ENCODE measurements at regions not wholly inside any gene's neighbourhood (a gene's known extent, or its start where the extent isn't known, plus 50 kb on each side); places are given as distances from the start of the nearest gene placed in this dataset.

GRCh38 chr5:8097146-8097545 is 228.2 kb downstream of the MTRR start (continued):
- no peak for TF ChIP-seq ZNF414 (CRISPR knock-in tag; IDR thresholded peaks at IDR 0.05)
- no peak for TF ChIP-seq ZNF18 (CRISPR knock-in tag; IDR thresholded peaks at IDR 0.05; ENCODE audit: insufficient replicate concordance)
- no peak for TF ChIP-seq MAFF (IDR thresholded peaks at IDR 0.05; ENCODE audit: low read depth, low read length)

GRCh38 chr5:8098081-8098480 is 229.1 kb downstream of the MTRR start:
- no peak overlapping the region for H3K27ac ChIP-seq (ENCODE audit: extremely low read length, insufficient read depth, low read length)
- FAIRE-seq (no peak), DNase-seq (ENCODE audit: low spot score) (no peak), ATAC-seq (no peak)
- no peak overlapping the region for H3K4me2 ChIP-seq (ENCODE audit: low read depth, low read length)
- no TSS peak for BruUV-seq (replicated peaks)
- H3K27me3 ChIP-seq (ENCODE audit: control insufficient read depth in 1 of 2, insufficient read depth in 2 of 2, low read length in 2 of 2): no peaks in the 10 kb centered on the region; a peak in 1 of 5 replicates
- no peaks in the 10 kb centered on the region for H3K36me3 ChIP-seq (replicated peaks in 1 of 2; ENCODE audit: control insufficient read depth in 1 of 2, insufficient read depth in 2 of 2, low read length in 2 of 2)
- no peak overlapping the region for H3K9ac ChIP-seq (ENCODE audit: insufficient read depth, low read depth, low read length)
- H4K20me1 ChIP-seq (ENCODE audit: insufficient read depth, low read length): no peaks in the 10 kb centered on the region
- ChIA-PET POLR2A (no interaction called here), CTCF (ENCODE audit: low intra/inter-chr PET ratio, low total read pairs) (no interaction called here)
- WGBS (ENCODE audit: low lambda C conversion rate): 0% methylated on average over 2 of the region's 2 CpGs
- H3K4me3 ChIP-seq (replicated peaks in 1 of 3; ENCODE audit: insufficient read depth in 1 of 3, low read depth in 2 of 3, low read length in 3 of 3): no peak overlapping the region
- intact Hi-C loops (cut with micrococcal nuclease; ENCODE audit: unreplicated experiment) (no loop called here), in situ Hi-C loops (cut with HindIII; ENCODE audit: extremely low pct_ligation_motif_present, low pct_unique_long_range_greater_than_20kb) (no loop called here)
- no peak overlapping the region for H2AFZ ChIP-seq (ENCODE audit: low read length)
- H3K9me3 ChIP-seq (ENCODE audit: low read length): peaks cover 7% of the 10 kb centered on the region; the same call in 1 of the 2 replicates
- no peaks in the 10 kb centered on the region for H3K79me2 ChIP-seq (ENCODE audit: insufficient read depth, low read length)
- no peaks in the 10 kb centered on the region for H3K4me1 ChIP-seq (ENCODE audit: insufficient read depth, low read length)
- TF ChIP-seq GLMP (CRISPR knock-in tag; IDR thresholded peaks at IDR 0.05; ENCODE audit: borderline replicate concordance): no peak
- TF ChIP-seq RARA (CRISPR knock-in tag; IDR thresholded peaks at IDR 0.05): no peak
- no peak for TF ChIP-seq SMARCE1 (IDR thresholded peaks at IDR 0.05; ENCODE audit: borderline replicate concordance)
- no peak for TF ChIP-seq SP5 (CRISPR knock-in tag; IDR thresholded peaks at IDR 0.05; ENCODE audit: borderline replicate concordance, low read depth)
- no peak for TF ChIP-seq ZNF782 (CRISPR knock-in tag; IDR thresholded peaks at IDR 0.05; ENCODE audit: borderline replicate concordance)
- TF ChIP-seq ZFP82 (CRISPR knock-in tag; IDR thresholded peaks at IDR 0.05; ENCODE audit: borderline replicate concordance): no peak
- no peak for TF ChIP-seq HMGA1 (CRISPR knock-in tag; conservative IDR thresholded peaks at IDR 0.05)
- no peak for TF ChIP-seq AKNA (CRISPR knock-in tag; IDR thresholded peaks at IDR 0.05; ENCODE audit: borderline replicate concordance)
- TF ChIP-seq IKZF1 (IDR thresholded peaks at IDR 0.05): no peak
